ENCODE measurements at regions not wholly inside any gene's neighbourhood (a gene's known extent, or its start where the extent isn't known, plus 50 kb on each side); places are given as distances from the start of the nearest gene placed in this dataset.

DNA sequence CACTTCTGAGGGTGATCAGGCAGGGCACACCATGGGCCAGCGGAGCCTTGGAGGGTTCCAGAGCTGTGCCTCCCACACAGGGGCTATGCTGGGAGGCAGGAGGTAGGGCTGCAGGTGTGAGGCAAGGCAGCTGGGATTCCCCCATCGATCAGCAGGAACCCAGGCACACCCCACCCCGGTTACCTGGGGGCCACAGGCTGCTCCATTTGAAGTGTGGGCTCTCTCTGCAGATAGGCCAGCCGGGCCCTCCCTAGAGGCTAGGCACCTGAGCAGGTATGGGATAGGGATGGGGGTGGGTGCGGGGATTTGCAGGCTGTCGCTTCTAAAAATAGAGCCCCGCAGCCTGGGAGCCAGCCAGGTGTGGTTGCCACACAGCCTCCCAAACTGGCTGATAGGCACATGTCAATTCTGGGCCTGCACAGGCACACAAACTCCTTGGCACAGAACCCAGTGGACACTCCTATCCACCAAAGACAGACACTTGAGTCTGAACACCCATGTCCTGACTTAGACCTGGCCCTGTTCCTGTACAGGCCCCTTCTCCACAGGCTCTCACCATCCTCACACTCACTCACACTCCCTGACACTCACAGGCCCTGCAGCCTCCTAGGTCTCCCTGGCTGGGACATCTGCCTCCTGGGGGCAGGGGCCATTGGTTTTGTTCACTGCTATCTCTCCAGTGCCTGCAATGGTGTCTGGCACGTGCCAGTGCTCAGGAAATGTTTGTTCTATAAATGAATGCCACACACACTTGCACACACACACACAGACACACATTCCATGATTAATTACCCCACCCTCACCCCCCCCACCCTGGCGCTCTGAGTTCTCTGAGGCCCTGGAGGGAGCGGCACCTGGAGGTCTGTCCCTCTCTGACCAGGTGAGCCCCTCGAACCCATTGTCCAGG lies 73.4 kb downstream of the ZFP36L2 start:
- no peak for ATAC-seq

More for the DNA sequence above, 73.4 kb downstream of the ZFP36L2 start:
- BruUV-seq (replicated peaks), result no TSS peak
- Histone ChIP-seq H2AFZ (ENCODE audit: low read depth, low read length, poor library complexity, severe bottlenecking) (no peak overlapping the region), H3K9ac (ENCODE audit: low read length) (no peak overlapping the region), H3K9me2 (ENCODE audit: insufficient read depth) (no peaks in the 10 kb centered on the region), H3K79me2 (ENCODE audit: insufficient read depth, low read length) (no peaks in the 10 kb centered on the region), H3K9me3 (ENCODE audit: control insufficient read depth in 1 of 2, insufficient read depth in 1 of 2, low read depth in 1 of 2, low read length in 2 of 2) (no peaks in the 10 kb centered on the region), H3K4me1 (ENCODE audit: control insufficient read depth in 1 of 2, insufficient read depth in 2 of 2, low read length in 2 of 2) (peaks cover 8 to 13% of the 10 kb centered on the region in 2 experiments; a peak in 3 of 4 replicates), H3K4me3 (replicated peaks in 1 of 2; ENCODE audit: low read depth in 1 of 2, low read length in 2 of 2) (no peak overlapping the region), H3K27ac (ENCODE audit: low read depth, low read length) (no peak overlapping the region), H3K4me2 (ENCODE audit: low read length) (no peak overlapping the region), H3K36me3 (ENCODE audit: control insufficient read depth in 1 of 2, insufficient read depth in 2 of 2, low read length in 2 of 2) (no peaks in the 10 kb centered on the region), H3K27me3 (ENCODE audit: insufficient read depth, low read length) (no peaks in the 10 kb centered on the region), H4K20me1 (ENCODE audit: insufficient read depth) (no peaks in the 10 kb centered on the region)
- ChIA-PET POLR2A (no interaction called here), CTCF (no interaction called here), RAD21 (ENCODE audit: low non-redundant PET in 1 of 2, low total read pairs in 2 of 2, uncharacterized antibody in 2 of 2, unreplicated experiment in 2 of 2) (no interaction called here)
- intact Hi-C loops (cut with micrococcal nuclease), result no loop called here
- TF ChIP-seq YY1 (IDR thresholded peaks at IDR 0.05; ENCODE audit: extremely low read depth, insufficient replicate concordance, low read depth, low read length) (no peak), CEBPB (IDR thresholded peaks at IDR 0.05; ENCODE audit: low read depth) (no peak), RAD21 (IDR thresholded peaks at IDR 0.05; ENCODE audit: low read depth) (no peak), SP1 (IDR thresholded peaks at IDR 0.05; ENCODE audit: low read depth) (no peak), CBX3 (IDR thresholded peaks at IDR 0.05; ENCODE audit: low read depth) (no peak), EZH2 (IDR thresholded peaks at IDR 0.05) (no peak), SIN3A (IDR thresholded peaks at IDR 0.05; ENCODE audit: low read depth) (no peak), POLR2AphosphoS5 (IDR thresholded peaks at IDR 0.05; ENCODE audit: low read depth, low read length) (no peak), JUND (IDR thresholded peaks at IDR 0.05) (no peak), EGR1 (IDR thresholded peaks at IDR 0.05; ENCODE audit: low read depth) (no peak), ELF1 (IDR thresholded peaks at IDR 0.05; ENCODE audit: borderline replicate concordance, low read depth) (no peak), ZFX (IDR thresholded peaks at IDR 0.05) (no peak), EZH2phosphoT487 (IDR thresholded peaks at IDR 0.05; ENCODE audit: borderline replicate concordance) (no peak), ZNF274 (IDR thresholded peaks at IDR 0.05; ENCODE audit: low read depth, low read length) (no peak)
- TF ChIP-seq, protein P1, sequence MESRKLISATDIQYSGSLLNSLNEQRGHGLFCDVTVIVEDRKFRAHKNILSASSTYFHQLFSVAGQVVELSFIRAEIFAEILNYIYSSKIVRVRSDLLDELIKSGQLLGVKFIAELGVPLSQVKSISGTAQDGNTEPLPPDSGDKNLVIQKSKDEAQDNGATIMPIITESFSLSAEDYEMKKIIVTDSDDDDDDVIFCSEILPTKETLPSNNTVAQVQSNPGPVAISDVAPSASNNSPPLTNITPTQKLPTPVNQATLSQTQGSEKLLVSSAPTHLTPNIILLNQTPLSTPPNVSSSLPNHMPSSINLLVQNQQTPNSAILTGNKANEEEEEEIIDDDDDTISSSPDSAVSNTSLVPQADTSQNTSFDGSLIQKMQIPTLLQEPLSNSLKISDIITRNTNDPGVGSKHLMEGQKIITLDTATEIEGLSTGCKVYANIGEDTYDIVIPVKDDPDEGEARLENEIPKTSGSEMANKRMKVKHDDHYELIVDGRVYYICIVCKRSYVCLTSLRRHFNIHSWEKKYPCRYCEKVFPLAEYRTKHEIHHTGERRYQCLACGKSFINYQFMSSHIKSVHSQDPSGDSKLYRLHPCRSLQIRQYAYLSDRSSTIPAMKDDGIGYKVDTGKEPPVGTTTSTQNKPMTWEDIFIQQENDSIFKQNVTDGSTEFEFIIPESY (IDR thresholded peaks at IDR 0.05; ENCODE audit: extremely low read depth, insufficient replicate concordance, low read length), result no peak
- TF ChIP-seq, protein P2, sequence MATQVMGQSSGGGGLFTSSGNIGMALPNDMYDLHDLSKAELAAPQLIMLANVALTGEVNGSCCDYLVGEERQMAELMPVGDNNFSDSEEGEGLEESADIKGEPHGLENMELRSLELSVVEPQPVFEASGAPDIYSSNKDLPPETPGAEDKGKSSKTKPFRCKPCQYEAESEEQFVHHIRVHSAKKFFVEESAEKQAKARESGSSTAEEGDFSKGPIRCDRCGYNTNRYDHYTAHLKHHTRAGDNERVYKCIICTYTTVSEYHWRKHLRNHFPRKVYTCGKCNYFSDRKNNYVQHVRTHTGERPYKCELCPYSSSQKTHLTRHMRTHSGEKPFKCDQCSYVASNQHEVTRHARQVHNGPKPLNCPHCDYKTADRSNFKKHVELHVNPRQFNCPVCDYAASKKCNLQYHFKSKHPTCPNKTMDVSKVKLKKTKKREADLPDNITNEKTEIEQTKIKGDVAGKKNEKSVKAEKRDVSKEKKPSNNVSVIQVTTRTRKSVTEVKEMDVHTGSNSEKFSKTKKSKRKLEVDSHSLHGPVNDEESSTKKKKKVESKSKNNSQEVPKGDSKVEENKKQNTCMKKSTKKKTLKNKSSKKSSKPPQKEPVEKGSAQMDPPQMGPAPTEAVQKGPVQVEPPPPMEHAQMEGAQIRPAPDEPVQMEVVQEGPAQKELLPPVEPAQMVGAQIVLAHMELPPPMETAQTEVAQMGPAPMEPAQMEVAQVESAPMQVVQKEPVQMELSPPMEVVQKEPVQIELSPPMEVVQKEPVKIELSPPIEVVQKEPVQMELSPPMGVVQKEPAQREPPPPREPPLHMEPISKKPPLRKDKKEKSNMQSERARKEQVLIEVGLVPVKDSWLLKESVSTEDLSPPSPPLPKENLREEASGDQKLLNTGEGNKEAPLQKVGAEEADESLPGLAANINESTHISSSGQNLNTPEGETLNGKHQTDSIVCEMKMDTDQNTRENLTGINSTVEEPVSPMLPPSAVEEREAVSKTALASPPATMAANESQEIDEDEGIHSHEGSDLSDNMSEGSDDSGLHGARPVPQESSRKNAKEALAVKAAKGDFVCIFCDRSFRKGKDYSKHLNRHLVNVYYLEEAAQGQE (IDR thresholded peaks at IDR 0.05; ENCODE audit: low read depth), result no peak
- TF ChIP-seq, protein P3, sequence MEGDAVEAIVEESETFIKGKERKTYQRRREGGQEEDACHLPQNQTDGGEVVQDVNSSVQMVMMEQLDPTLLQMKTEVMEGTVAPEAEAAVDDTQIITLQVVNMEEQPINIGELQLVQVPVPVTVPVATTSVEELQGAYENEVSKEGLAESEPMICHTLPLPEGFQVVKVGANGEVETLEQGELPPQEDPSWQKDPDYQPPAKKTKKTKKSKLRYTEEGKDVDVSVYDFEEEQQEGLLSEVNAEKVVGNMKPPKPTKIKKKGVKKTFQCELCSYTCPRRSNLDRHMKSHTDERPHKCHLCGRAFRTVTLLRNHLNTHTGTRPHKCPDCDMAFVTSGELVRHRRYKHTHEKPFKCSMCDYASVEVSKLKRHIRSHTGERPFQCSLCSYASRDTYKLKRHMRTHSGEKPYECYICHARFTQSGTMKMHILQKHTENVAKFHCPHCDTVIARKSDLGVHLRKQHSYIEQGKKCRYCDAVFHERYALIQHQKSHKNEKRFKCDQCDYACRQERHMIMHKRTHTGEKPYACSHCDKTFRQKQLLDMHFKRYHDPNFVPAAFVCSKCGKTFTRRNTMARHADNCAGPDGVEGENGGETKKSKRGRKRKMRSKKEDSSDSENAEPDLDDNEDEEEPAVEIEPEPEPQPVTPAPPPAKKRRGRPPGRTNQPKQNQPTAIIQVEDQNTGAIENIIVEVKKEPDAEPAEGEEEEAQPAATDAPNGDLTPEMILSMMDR (IDR thresholded peaks at IDR 0.05 in 2 of 3, conservative IDR thresholded peaks at IDR 0.05 in 1 of 3; ENCODE audit: borderline replicate concordance in 1 of 3, insufficient read depth in 1 of 3, low read depth in 2 of 3, low read length in 2 of 3), result no peak
- TF ChIP-seq, protein P4, sequence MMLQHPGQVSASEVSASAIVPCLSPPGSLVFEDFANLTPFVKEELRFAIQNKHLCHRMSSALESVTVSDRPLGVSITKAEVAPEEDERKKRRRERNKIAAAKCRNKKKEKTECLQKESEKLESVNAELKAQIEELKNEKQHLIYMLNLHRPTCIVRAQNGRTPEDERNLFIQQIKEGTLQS (IDR thresholded peaks at IDR 0.05), result no peak
- TF ChIP-seq, protein P5, sequence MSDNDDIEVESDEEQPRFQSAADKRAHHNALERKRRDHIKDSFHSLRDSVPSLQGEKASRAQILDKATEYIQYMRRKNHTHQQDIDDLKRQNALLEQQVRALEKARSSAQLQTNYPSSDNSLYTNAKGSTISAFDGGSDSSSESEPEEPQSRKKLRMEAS (IDR thresholded peaks at IDR 0.05), result no peak
- DNase-seq (ENCODE audit: low read depth, low spot score), result no peak
